Motor neuron (in vitro differentiated cells): ENCODE measurements at regions not wholly inside any gene's neighbourhood (a gene's known extent, or its start where the extent isn't known, plus 50 kb on each side); places are given as distances from the start of the nearest gene placed in this dataset.

Source experiments
- ATAC-seq, 8 experiments: fragments of 200-7000 bp; cut with Tn5 transposase; replicated peaks in 6 of 8; 2 replicates each; pipeline ENCODE4 v1.8.0; 2021; ENCODE audit warnings: mild to moderate bottlenecking in 8 of 8, moderate library complexity in 8 of 8
- H3K27ac ChIP-seq, 2 donors: fragments of 250-450 bp; sonication (Bioruptor Pico); 2 replicates each; pipeline ENCODE4 v1.9.0; 2021; ENCODE audit warnings: antibody characterized with exemption in 2 of 2, mild to moderate bottlenecking in 2 of 2, moderate library complexity in 1 of 2
- H3K4me1 ChIP-seq, 2 donors: fragments of 250-450 bp; sonication (Bioruptor Pico); replicated peaks in 1 of 2; 2 replicates each; pipeline ENCODE4 v1.6.1; 2021; ENCODE audit warnings: antibody characterized with exemption in 2 of 2, mild to moderate bottlenecking in 2 of 2, moderate library complexity in 1 of 2
- H3K4me3 ChIP-seq, 5 donors: fragments of 250-450 bp; sonication (Bioruptor Pico); 2 replicates each; pipeline ENCODE4 v1.9.0; 2021; ENCODE audit warnings: antibody characterized with exemption in 5 of 5, mild to moderate bottlenecking in 5 of 5, moderate library complexity in 4 of 5
- WGBS, 10 experiments: fragments of 450-650 bp; shearing (Covaris generic); methylation state at CpG; one replicate each; pipeline ENCODE4 v1.0.0; 2022; 5-methylcytosine and 5-hydroxymethylcytosine counted together
- in situ Hi-C, 9 experiments: fragments of 400-800 bp; cut with MboI; loops; one replicate each; pipeline ENCODE4 v1.15.0; 2021; ENCODE audit warnings: low sequenced_read_pairs in 9 of 9, low pct_unique_long_range_greater_than_20kb in 2 of 9; ENCODE audit not compliant: unreplicated experiment in 9 of 9

DNA sequence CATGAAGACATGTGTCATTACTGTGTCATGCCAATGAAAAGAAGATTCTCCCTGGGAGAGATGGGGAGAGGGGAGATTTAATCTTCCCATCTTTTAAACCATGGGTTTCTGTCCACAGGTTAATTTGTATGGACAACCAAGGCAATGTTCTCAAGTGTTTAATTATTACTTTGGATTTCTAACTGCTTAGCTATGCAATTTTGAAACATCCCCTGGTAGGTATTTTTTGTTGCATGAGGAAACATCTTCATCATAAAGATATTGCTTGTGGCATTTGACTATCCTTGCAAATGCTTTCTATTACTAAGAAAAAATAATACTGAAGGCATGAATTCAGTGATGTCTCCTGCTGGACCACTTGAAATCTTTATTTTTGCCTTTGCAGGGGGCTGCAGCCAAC, 326.6 kb upstream of the TPM1 start:
- no peak for ATAC-seq
- in situ Hi-C loops: no loop called here
- Histone ChIP-seq H3K4me3 (no peak overlapping the region), H3K4me1 (no peaks in the 10 kb centered on the region), H3K27ac (no peak overlapping the region)

DNA sequence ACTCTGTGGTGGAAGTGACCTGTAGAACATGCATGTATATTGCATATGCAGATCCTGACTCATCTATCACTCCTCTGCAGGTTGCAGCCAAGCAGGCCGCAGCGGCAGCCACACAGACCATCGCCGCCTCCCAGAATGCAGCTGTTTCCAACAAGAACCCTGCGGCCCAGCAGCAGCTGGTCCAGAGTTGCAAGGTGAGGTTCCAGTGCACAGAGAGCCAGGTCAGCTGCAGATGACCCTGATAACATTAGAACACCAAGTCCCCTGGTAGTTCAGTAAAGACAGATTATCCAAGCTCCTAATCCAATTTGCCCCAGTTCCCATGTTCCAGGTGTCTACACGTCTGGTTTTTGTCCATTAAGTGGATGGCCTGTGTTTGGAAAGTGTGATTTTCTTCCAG, 325.1 kb upstream of the TPM1 start:
- Histone ChIP-seq H3K27ac (no peak overlapping the region), H3K4me3 (no peak overlapping the region), H3K4me1 (no peaks in the 10 kb centered on the region)
- ATAC-seq: no peak
- in situ Hi-C loops: no loop called here
- WGBS, 10 experiments: 80 to 100% (median 100%) methylated on average over 2 to 4 of the region's 6 CpGs; no CpG with 5 or more reads in 7 of the 10 experiments

DNA sequence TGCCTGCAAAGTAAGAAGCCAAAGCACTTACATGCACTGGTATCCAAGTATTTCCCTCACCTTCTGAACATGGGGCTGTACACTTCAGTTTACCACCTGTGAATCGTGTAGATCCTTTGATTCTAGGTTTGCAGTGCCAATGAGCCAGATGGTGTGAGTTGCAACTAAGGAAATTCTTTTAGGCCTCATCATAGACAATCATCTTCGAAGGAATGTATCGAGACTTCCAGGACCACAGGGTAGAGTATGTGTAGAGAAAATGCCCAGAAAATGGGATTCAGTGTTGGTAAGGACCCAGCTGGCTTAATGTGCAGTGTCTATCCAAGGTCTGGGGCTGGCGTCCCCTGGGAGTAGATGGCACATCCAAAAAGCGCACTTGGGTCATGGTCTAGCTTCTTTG, 323.2 kb upstream of the TPM1 start:
- 80 to 100% (median 93%) methylated on average over 2 to 5 of the region's 5 CpGs; no CpG with 5 or more reads in 3 of the 10 experiments for WGBS, 10 experiments
- in situ Hi-C loops: no loop called here
- Histone ChIP-seq H3K4me3 (no peak overlapping the region), H3K27ac (no peak overlapping the region), H3K4me1 (no peaks in the 10 kb centered on the region)
- no peak for ATAC-seq

DNA sequence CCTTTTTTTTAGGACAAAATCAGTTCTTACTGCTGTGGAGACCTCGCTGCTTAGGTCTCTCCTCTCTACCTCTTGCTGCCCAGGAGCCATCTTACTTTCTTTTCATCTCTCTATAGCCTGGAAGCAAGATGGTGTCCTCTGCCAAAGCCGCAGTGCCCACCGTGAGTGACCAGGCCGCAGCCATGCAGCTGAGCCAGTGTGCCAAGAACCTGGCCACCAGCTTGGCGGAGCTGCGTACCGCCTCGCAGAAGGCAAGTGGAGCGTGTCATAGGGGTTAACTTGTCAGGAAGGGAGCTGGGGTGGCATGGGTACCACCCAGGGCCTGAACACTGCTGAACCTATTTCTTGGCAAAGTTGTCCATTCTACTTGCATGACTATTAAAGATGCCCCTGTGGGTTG, 320.3 kb upstream of the TPM1 start:
- ATAC-seq: no peak
- Histone ChIP-seq H3K4me1 (no peaks in the 10 kb centered on the region), H3K4me3 (no peak overlapping the region), H3K27ac (no peak overlapping the region)
- 88 to 100% (median 100%) methylated on average over 1 to 7 of the region's 9 CpGs; no CpG with 5 or more reads in 5 of the 10 experiments for WGBS, 10 experiments
- in situ Hi-C loops: no loop called here

DNA sequence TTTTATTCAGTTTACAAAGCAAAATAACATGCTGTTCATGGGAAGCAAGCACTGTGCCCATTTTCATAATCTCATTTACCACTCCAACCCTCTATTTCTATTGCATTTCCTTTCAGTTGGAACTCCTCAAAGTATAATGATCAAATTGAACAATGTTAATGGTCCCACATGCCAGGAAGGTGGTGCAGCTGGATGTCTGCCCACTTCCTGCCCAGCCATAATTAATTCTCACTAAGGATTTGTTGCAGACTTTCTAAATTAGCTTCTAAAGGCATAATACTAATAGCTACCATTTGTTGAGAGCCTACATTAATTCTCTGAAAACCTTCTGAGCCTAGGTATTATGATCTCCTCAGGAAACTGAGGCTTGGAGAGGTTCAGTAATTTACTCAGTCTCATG, 316.1 kb upstream of the TPM1 start:
- Histone ChIP-seq H3K4me3 (no peak overlapping the region), H3K27ac (no peak overlapping the region), H3K4me1 (no peaks in the 10 kb centered on the region)
- no peak for ATAC-seq
- in situ Hi-C loops: loop anchor here in 1 of 9 experiments (25.0 kb wide), 1 partner anchor 339 kb away; the partner anchor contains the start of gene TLN2

DNA sequence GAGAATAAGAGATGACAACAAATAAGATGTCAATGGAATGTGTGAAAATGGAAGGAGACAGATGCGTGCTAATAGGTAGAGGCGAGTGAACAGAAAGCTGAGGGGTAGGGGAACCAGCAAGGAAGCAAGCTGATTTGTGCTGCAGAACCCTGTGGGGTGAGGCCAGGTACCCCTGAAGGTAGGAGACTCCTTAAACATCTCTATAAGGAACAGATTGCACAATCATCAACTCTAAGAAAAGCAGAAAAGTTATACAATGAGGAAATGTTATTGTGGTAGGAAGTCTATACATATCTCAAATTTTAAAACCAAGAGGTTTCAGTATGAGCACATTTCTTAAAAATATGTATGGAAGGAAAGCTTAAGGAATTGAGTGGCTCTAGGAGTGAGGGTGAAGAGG, 315.0 kb upstream of the TPM1 start:
- no peak overlapping the region for H3K4me3 ChIP-seq
- no peak for ATAC-seq
- 93 to 100% (median 94%) methylated on average over 2 of the region's 2 CpGs; no CpG with 5 or more reads in 1 of the 10 experiments for WGBS, 10 experiments
- H3K27ac ChIP-seq: no peak overlapping the region
- H3K4me1 ChIP-seq: no peaks in the 10 kb centered on the region
- in situ Hi-C loops: loop anchor here in 1 of 9 experiments (25.0 kb wide), 1 partner anchor 340 kb away; the partner anchor contains the start of gene TLN2

DNA sequence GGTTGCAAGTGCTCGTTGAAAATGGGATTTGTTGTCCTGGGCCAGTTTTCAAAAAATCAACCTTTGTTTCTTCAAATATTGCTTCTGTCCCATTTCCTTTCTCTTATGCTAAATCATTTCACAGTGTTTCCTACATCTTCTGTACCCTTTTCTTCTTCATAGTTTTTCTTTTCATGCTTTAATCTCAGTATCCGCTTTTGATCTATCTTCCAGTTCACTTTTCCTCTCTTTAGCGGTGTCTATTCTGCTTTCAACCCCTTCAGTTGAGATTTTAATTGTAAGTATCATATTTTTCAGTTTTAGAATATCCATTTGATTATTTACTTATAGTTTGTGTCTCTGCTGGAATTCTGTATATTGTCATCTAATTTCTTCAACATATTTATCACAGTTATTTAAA, 311.7 kb upstream of the TPM1 start:
- Histone ChIP-seq H3K4me1 (peaks cover 0 to 4% of the 10 kb centered on the region in 2 donors), H3K4me3 (no peak overlapping the region), H3K27ac (no peak overlapping the region)
- WGBS, 10 experiments: 87 to 100% (median 96%) methylated on average over 2 to 3 of the region's 3 CpGs
- in situ Hi-C loops: loop anchor here in 1 of 9 experiments (25.0 kb wide), 1 partner anchor 344 kb away; the partner anchor contains the start of gene TLN2
- ATAC-seq: no peak

DNA sequence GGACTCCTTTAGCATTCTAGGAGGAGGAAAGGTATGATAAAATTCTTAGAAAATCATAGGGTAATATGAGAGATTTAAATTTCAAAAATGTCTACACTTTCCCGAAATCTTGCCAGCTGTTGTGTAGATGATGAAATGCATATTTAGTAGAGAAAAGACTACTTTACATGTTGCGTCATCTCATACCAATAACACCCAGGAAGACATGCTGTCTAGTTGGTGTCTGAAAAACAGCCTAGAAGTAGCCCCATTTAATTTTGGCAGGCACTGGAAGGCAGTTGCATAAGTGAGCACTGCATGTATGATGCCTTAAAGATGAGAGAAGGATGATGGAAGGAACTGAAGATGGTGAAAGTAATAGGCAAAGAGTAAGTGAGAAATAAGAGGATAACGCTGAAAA, 310.5 kb upstream of the TPM1 start:
- peak in 1 of 8 experiments; percentile 46 for ATAC-seq
- no peak overlapping the region for H3K27ac ChIP-seq
- H3K4me1 ChIP-seq: peaks cover 0 to 4% of the 10 kb centered on the region in 2 donors
- in situ Hi-C loops: loop anchor here in 1 of 9 experiments (25.0 kb wide), 1 partner anchor 345 kb away; the partner anchor contains the start of gene TLN2
- whole genome bisulfite sequencing, 10 experiments: 50 to 100% (median 94%) methylated on average over 1 to 3 of the region's 3 CpGs; no CpG with 5 or more reads in 1 of the 10 experiments
- H3K4me3 ChIP-seq: no peak overlapping the region

DNA sequence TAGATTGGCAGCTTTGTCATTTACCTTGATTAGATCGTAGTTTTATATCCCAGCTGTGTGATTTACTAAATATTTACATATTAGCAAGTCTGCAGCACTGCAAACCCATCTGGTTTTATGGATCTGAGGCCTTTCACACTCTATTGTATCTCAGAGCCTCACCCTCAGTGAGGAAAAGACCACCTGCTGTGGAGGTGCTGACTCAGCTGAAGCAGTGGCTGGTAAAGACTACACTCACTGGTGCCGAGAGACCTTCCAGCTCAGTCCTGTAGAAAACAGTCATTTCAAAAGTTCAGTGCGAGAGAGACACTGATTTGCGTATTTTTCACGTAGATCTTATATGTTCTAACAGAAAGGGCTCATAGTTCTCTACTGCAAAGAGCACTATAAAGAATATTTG, 307.8 kb upstream of the TPM1 start:
- no peak overlapping the region for H3K4me3 ChIP-seq
- in situ Hi-C loops: loop anchor here in 1 of 9 experiments (25.0 kb wide), 1 partner anchor 347 kb away; the partner anchor contains the start of gene TLN2
- no peak overlapping the region for H3K27ac ChIP-seq
- WGBS, 10 experiments: 11 to 97% (median 60%) methylated on average over 1 to 5 of the region's 5 CpGs; no CpG with 5 or more reads in 2 of the 10 experiments
- ATAC-seq: peak in 1 of 8 experiments; percentile 34
- H3K4me1 ChIP-seq: peaks cover 0 to 9% of the 10 kb centered on the region in 2 donors

DNA sequence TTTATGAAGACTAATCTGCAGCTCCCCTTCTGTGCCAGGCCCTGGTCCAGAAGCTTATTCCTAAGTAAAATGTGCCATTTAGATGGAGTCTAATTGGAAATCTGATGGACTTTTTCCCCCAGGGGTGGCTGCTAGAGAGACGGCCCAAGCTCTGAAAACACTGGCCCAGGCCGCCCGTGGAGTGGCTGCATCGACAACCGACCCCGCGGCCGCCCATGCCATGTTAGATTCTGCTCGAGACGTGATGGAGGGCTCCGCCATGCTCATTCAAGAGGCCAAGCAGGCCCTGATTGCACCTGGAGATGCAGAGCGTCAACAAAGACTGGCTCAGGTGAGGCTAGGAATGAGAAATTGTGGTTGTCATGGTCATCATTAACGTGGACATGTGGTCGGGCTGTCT, 305.8 kb upstream of the TPM1 start:
- Histone ChIP-seq H3K27ac (no peak overlapping the region), H3K4me3 (no peak overlapping the region), H3K4me1 (peaks cover 0 to 16% of the 10 kb centered on the region in 2 donors)
- no peak for ATAC-seq
- 94 to 100% (median 100%) methylated on average over 1 to 13 of the region's 14 CpGs; no CpG with 5 or more reads in 3 of the 10 experiments for WGBS, 10 experiments
- in situ Hi-C loops: loop anchor here in 1 of 9 experiments (25.0 kb wide), 1 partner anchor 349 kb away; the partner anchor contains the start of gene TLN2

DNA sequence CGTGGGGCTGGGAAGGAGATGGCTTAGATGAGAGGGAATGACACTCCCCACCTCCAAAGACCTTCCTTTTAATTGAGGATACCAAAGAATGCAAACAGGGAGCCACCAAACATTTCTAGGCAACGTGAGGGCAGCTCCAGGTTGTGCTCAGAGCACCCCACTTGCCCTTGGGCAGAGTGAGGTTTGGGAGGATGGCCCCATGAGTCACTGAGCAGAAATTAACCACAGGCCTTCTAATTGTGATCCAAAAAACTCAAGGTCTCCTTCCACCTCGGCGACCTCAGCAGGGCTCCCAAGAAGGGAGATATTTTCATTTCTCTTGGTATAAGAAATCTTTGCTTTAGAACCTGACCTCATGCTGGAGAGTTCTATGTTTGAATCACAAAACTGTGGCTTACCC, 305.0 kb upstream of the TPM1 start:
- Histone ChIP-seq H3K27ac (no peak overlapping the region), H3K4me3 (no peak overlapping the region), H3K4me1 (peaks cover 1 to 22% of the 10 kb centered on the region in 2 donors)
- ATAC-seq: no peak
- in situ Hi-C loops: loop anchor here in 1 of 9 experiments (25.0 kb wide), 1 partner anchor 350 kb away; the partner anchor contains the start of gene TLN2
- WGBS, 10 experiments: 40 to 100% (median 71%) methylated on average over 1 to 4 of the region's 4 CpGs; no CpG with 5 or more reads in 4 of the 10 experiments

DNA sequence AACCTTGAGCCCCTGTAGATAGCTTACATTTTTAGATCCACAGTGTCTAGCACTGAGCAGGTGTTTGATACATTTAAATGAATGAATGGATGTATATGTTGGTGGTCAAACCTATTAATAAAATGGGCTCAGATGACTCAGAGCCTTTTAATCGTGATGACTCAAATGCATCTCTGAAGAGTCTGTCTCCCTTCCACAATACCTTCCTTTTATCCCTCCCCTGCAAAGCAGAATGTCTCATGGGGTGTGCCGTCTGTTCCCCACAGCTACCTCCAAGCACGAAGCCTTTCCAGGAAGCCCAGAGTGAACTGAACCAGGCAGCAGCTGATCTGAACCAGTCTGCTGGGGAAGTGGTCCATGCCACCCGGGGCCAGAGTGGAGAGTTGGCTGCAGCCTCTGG, 303.5 kb upstream of the TPM1 start:
- no peak overlapping the region for H3K27ac ChIP-seq
- no peak overlapping the region for H3K4me3 ChIP-seq
- ATAC-seq: peak in 4 of 8 experiments; percentile 4 to 51 (median 44)
- in situ Hi-C loops: loop anchor here in 1 of 9 experiments (25.0 kb wide), 1 partner anchor 352 kb away; the partner anchor contains the start of gene TLN2
- peaks cover 10 to 32% of the 10 kb centered on the region in 2 donors for H3K4me1 ChIP-seq
- 10 to 100% (median 54%) methylated on average over 1 to 3 of the region's 4 CpGs; no CpG with 5 or more reads in 4 of the 10 experiments for WGBS, 10 experiments

DNA sequence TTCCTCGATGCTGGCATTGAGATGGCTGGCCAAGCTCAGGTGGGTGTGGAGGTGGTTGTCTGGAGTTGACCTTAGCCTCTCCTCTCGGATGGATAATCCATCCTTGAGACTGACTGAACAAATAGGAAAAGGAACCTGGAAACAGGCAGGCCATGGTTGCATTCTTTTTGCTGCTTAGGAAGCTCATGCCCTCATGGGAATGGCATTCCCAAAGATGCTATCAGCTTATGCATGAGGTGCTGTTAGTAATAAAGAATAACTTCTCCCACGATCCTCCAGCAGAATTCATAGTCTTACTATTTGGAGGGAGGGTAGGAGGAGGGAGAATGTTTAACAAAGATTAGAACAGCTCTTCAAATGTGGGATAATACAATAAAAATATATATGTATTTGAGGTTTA, 303.0 kb upstream of the TPM1 start:
- no peak for ATAC-seq
- H3K27ac ChIP-seq: no peak overlapping the region
- no peak overlapping the region for H3K4me3 ChIP-seq
- H3K4me1 ChIP-seq: peaks cover 10 to 29% of the 10 kb centered on the region in 2 donors
- WGBS, 10 experiments: 20 to 100% (median 70%) methylated on average over 1 to 3 of the region's 3 CpGs; no CpG with 5 or more reads in 3 of the 10 experiments
- in situ Hi-C loops: loop anchor here in 1 of 9 experiments (25.0 kb wide), 1 partner anchor 352 kb away; the partner anchor contains the start of gene TLN2
